ENCODE measurements at regions not wholly inside any gene's neighbourhood (a gene's known extent, or its start where the extent isn't known, plus 50 kb on each side); places are given as distances from the start of the nearest gene placed in this dataset.

GRCh38 chr5:58088941-58089340 lies 370.9 kb downstream of the PLK2 start:
- TF ChIP-seq CTCF (IDR thresholded peaks at IDR 0.05) (no peak), ZFX (IDR thresholded peaks at IDR 0.05; ENCODE audit: borderline replicate concordance) (no peak)

All from 22Rv1 (cell line).